Stomach (tissue), 4 donors: ENCODE measurements at regions not wholly inside any gene's neighbourhood (a gene's known extent, or its start where the extent isn't known, plus 50 kb on each side); places are given as distances from the start of the nearest gene placed in this dataset.

Experiments
- CTCF ChIP-seq, 7 experiments: fragments of 450-650 bp in 4 of 7; fragments of 200-600 bp in 3 of 7; sonication (generic) in 3 of 7; IDR thresholded peaks; one replicate each; pipeline ENCODE4 v1.5.1; 2016 to 2019; ENCODE audit warnings: antibody characterized with exemption in 7 of 7, control low read depth in 2 of 7, mild to moderate bottlenecking in 1 of 7
- EP300 ChIP-seq: sonication (generic); formaldehyde crosslinking; IDR thresholded peaks from one replicate; pipeline ENCODE4 v1.6.1; 2017; ENCODE audit warnings: antibody characterized with exemption
- POLR2AphosphoS5 ChIP-seq, 3 donors: sonication (generic); formaldehyde crosslinking; IDR thresholded peaks; one replicate each; pipeline ENCODE4 v1.6.1; 2016; ENCODE audit warnings: antibody characterized with exemption in 3 of 3

GRCh38 chr5:20262896-20263295 is 274.9 kb upstream of the CDH18 start:
- TF ChIP-seq CTCF (IDR thresholded peaks at IDR 0.05), result no peak
- TF ChIP-seq POLR2AphosphoS5 (IDR thresholded peaks at IDR 0.05), result no peak
- no peak for TF ChIP-seq EP300
